ENCODE measurements at regions not wholly inside any gene's neighbourhood (a gene's known extent, or its start where the extent isn't known, plus 50 kb on each side); places are given as distances from the start of the nearest gene placed in this dataset.

DNA sequence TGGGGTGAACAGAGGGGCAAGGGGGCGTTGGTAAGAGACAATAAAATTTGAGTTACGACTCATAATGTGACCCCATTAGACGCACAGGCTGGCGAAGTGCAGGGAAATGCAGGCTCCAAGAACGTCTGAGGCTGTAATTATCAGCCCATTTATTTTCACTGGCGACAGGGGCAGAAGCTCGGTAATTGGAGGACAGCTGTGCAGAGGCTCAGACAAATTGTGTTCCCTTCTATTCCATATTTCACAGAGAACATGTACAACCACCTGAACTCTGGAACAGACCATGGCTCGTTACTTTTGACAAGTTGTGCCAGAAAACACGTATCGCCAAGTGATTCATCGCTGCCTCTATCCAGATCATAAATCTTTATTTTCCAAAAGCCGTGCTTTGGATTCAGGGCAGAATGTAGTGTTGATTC, 137.3 kb upstream of the FRMD4A start:
- no peaks in the 10 kb centered on the region for H3K4me1 ChIP-seq (ENCODE audit: low read depth, poor library complexity, severe bottlenecking)
- no peak overlapping the region for H3K9ac ChIP-seq
- no peaks in the 10 kb centered on the region for H3K79me2 ChIP-seq (ENCODE audit: insufficient read depth, low read depth)
- TF ChIP-seq, protein P1, sequence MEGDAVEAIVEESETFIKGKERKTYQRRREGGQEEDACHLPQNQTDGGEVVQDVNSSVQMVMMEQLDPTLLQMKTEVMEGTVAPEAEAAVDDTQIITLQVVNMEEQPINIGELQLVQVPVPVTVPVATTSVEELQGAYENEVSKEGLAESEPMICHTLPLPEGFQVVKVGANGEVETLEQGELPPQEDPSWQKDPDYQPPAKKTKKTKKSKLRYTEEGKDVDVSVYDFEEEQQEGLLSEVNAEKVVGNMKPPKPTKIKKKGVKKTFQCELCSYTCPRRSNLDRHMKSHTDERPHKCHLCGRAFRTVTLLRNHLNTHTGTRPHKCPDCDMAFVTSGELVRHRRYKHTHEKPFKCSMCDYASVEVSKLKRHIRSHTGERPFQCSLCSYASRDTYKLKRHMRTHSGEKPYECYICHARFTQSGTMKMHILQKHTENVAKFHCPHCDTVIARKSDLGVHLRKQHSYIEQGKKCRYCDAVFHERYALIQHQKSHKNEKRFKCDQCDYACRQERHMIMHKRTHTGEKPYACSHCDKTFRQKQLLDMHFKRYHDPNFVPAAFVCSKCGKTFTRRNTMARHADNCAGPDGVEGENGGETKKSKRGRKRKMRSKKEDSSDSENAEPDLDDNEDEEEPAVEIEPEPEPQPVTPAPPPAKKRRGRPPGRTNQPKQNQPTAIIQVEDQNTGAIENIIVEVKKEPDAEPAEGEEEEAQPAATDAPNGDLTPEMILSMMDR (conservative IDR thresholded peaks at IDR 0.05; ENCODE audit: low read depth, low read length): no peak
- H3K4me2 ChIP-seq: no peak overlapping the region
- H4K20me1 ChIP-seq (ENCODE audit: insufficient read depth): no peaks in the 10 kb centered on the region
- no peak overlapping the region for H2AFZ ChIP-seq (ENCODE audit: low read depth)
- H3K36me3 ChIP-seq (ENCODE audit: insufficient read depth): no peaks in the 10 kb centered on the region
- H3K27ac ChIP-seq: no peak overlapping the region
- no peaks in the 10 kb centered on the region for H3K27me3 ChIP-seq (ENCODE audit: insufficient read depth, low read depth)
- H3K4me3 ChIP-seq (IDR thresholded peaks at IDR 0.05; ENCODE audit: insufficient read depth, low read depth, low read length): no peak overlapping the region

- Histone ChIP-seq H3K9ac (no peak overlapping the region), H3K79me2 (ENCODE audit: insufficient read depth, low read depth) (no peaks in the 10 kb centered on the region), H4K20me1 (ENCODE audit: insufficient read depth) (no peaks in the 10 kb centered on the region), H3K27me3 (ENCODE audit: insufficient read depth, low read depth) (no peaks in the 10 kb centered on the region), H2AFZ (ENCODE audit: low read depth) (no peak overlapping the region), H3K4me3 (IDR thresholded peaks at IDR 0.05; ENCODE audit: insufficient read depth, low read depth, low read length) (no peak overlapping the region), H3K27ac (no peak overlapping the region), H3K4me1 (ENCODE audit: low read depth, poor library complexity, severe bottlenecking) (no peaks in the 10 kb centered on the region), H3K4me2 (no peak overlapping the region), H3K36me3 (ENCODE audit: insufficient read depth) (no peaks in the 10 kb centered on the region)
- TF ChIP-seq, protein P1 (conservative IDR thresholded peaks at IDR 0.05; ENCODE audit: low read depth, low read length): no peak
Measured at GRCh38 chr10:14466257-14466656, 135.5 kb upstream of the FRMD4A start.

DNA sequence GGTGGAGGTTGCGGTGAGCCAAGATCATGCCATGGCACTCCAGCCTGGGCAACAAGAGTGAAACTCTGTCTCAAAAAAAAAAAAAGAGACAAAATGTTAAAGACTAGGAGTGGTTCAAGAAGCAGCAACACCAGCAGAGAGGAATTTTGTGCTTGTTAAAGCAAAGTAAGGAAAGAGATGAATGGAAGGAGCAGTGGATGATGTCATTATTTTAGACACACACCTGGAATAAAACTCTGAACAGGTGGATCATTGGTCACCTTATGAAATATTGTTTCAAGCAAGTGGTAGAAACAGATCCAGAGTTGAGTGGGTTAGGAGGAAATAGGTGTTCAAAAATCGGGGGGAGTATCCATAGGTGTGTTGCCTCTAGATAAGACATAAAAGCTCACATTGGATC, 129.7 kb upstream of the FRMD4A start:
- H3K4me1 ChIP-seq (ENCODE audit: low read depth, poor library complexity, severe bottlenecking): no peaks in the 10 kb centered on the region
- H3K79me2 ChIP-seq (ENCODE audit: insufficient read depth, low read depth): no peaks in the 10 kb centered on the region
- H3K27me3 ChIP-seq (ENCODE audit: insufficient read depth, low read depth): no peaks in the 10 kb centered on the region
- no peak overlapping the region for H2AFZ ChIP-seq (ENCODE audit: low read depth)
- H3K4me2 ChIP-seq: no peak overlapping the region
- no peak overlapping the region for H3K27ac ChIP-seq
- TF ChIP-seq, protein P1 (conservative IDR thresholded peaks at IDR 0.05; ENCODE audit: low read depth, low read length): no peak
- H3K36me3 ChIP-seq (ENCODE audit: insufficient read depth): no peaks in the 10 kb centered on the region; the same call in 1 of the 2 replicates
- H3K9ac ChIP-seq: no peak overlapping the region
- no peaks in the 10 kb centered on the region for H4K20me1 ChIP-seq (ENCODE audit: insufficient read depth)
- H3K4me3 ChIP-seq (IDR thresholded peaks at IDR 0.05; ENCODE audit: insufficient read depth, low read depth, low read length): no peak overlapping the region

DNA sequence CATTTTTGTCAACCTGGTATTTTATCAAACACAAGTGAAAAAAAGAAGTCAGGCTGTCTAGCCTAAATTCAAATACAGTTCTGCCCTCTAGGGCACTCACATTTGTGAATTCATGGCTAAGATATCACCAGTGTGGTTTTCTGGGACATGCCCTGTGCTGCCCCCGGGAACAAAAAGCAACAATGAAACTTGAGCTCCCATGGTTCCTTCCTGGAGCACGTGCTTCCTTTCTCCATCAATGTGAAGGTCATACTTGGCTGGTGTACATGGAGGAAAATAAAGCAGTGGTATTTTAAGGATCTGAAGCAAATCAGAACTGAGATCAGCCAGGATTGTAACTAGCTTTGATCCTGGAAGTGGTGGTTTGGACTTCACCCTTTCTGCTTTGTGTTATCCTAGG, 128.9 kb upstream of the FRMD4A start:
- Histone ChIP-seq H4K20me1 (ENCODE audit: insufficient read depth) (no peaks in the 10 kb centered on the region), H3K9ac (no peak overlapping the region), H3K4me3 (IDR thresholded peaks at IDR 0.05; ENCODE audit: insufficient read depth, low read depth, low read length) (no peak overlapping the region), H3K79me2 (ENCODE audit: insufficient read depth, low read depth) (no peaks in the 10 kb centered on the region), H3K27me3 (ENCODE audit: insufficient read depth, low read depth) (no peaks in the 10 kb centered on the region), H3K4me1 (ENCODE audit: low read depth, poor library complexity, severe bottlenecking) (no peaks in the 10 kb centered on the region), H3K27ac (no peak overlapping the region), H2AFZ (ENCODE audit: low read depth) (no peak overlapping the region), H3K36me3 (ENCODE audit: insufficient read depth) (no peaks in the 10 kb centered on the region; the same call in 1 of the 2 replicates), H3K4me2 (no peak overlapping the region)
- TF ChIP-seq, protein P1 (conservative IDR thresholded peaks at IDR 0.05; ENCODE audit: low read depth, low read length): no peak

Data from KMS-11 (cell line).